MCF 10A (cell line): ENCODE measurements at regions not wholly inside any gene's neighbourhood (a gene's known extent, or its start where the extent isn't known, plus 50 kb on each side); places are given as distances from the start of the nearest gene placed in this dataset.

ENCODE experiments used
- BruUV-seq: library from RNA; stranded (reverse); fragments of 400-500 nt; replicated peaks from 2 replicates; lab custom pipeline; 2021; lab: Mats Ljungman, UMichigan
- CTCF ChIA-PET: fragments of 300-600 bp; sonication (Branson Sonifier 250); formaldehyde crosslinking; extraction: SDS; loops from one replicate; lab custom pipeline; 2021; ENCODE audit warnings: antibody characterized with exemption, inconsistent platforms; lab: Yijun Ruan, JAX
- POLR2A ChIA-PET: fragments of 300-600, 350-650 bp; sonication (Branson Sonifier 250); formaldehyde crosslinking; extraction: SDS; loops from one replicate; lab custom pipeline; 2020; ENCODE audit warnings: antibody characterized with exemption, inconsistent platforms; lab: Yijun Ruan, JAX
- DNase-seq: peaks from one replicate; pipeline ENCODE4 v3.0.0-alpha.2; 2018; ENCODE audit not compliant: unreplicated experiment
- H3K27ac Mint-ChIP-seq: one replicate; pipeline ENCODE4 v1.8.0; 2022; ENCODE audit warnings: mild to moderate bottlenecking, low read depth, mixed read lengths; ENCODE audit not compliant: unreplicated experiment
- H3K27me3 Mint-ChIP-seq: one replicate; pipeline ENCODE4 v1.8.0; 2022; ENCODE audit warnings: mixed read lengths; ENCODE audit not compliant: insufficient read depth, unreplicated experiment
- H3K36me3 Mint-ChIP-seq: one replicate; pipeline ENCODE4 v1.8.0; 2022; ENCODE audit warnings: mild to moderate bottlenecking, moderate library complexity, mixed read lengths; ENCODE audit not compliant: insufficient read depth, unreplicated experiment
- H3K4me1 Mint-ChIP-seq: one replicate; pipeline ENCODE4 v1.8.0; 2022; ENCODE audit warnings: mixed read lengths; ENCODE audit not compliant: insufficient read depth, unreplicated experiment
- H3K4me3 Mint-ChIP-seq: one replicate; pipeline ENCODE4 v1.8.0; 2022; ENCODE audit warnings: mild to moderate bottlenecking, moderate library complexity, mixed read lengths; ENCODE audit not compliant: unreplicated experiment
- H3K9me3 Mint-ChIP-seq: one replicate; pipeline ENCODE4 v1.8.0; 2022; ENCODE audit warnings: mixed read lengths; ENCODE audit not compliant: unreplicated experiment
- intact Hi-C: fragments of 100-400 bp; cut with micrococcal nuclease; formaldehyde crosslinking; loops from 2 replicates; pipeline ENCODE4 v1.14.1; 2022
- TF ChIP-seq, protein P1 (sequence below): fragments of 200-600 bp; IDR thresholded peaks from one replicate; pipeline ENCODE4 v1.8.0; 2022; ENCODE audit warnings: antibody characterized with exemption, mild to moderate bottlenecking; ENCODE audit not compliant: unreplicated experiment

DNA sequence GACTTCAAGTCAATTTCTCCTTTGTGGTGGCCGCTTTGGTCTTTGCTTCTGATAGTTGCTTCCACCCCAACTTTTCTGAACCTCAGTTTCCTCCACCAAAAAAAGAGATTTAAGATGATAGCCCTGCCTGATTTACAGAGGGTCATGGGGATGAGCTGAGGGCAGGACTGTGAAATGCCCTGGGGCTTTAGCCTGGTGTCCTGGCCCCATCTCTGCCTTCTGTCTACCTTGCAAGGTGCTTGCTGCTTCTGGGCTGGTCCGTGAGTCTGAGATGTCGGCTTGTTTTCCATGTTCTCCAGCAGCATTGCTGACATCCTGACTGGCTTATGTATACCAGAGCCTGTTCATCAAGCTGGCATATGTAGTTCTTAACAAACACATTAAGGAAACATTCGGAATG is 191.9 kb upstream of the MPHOSPH6 start:
- POLR2A ChIA-PET, result no interaction called here
- BruUV-seq, result no TSS peak
- Mint-ChIP-seq H3K9me3 (no peaks in the 10 kb centered on the region), H3K4me3 (no peak overlapping the region), H3K36me3 (no peaks in the 10 kb centered on the region), H3K27me3 (peaks cover 68% of the 10 kb centered on the region), H3K4me1 (no peaks in the 10 kb centered on the region), H3K27ac (no peak overlapping the region)
- DNase-seq, result no peak
- intact Hi-C loops, result no loop called here
- CTCF ChIA-PET, result no interaction called here
- TF ChIP-seq, protein P1, sequence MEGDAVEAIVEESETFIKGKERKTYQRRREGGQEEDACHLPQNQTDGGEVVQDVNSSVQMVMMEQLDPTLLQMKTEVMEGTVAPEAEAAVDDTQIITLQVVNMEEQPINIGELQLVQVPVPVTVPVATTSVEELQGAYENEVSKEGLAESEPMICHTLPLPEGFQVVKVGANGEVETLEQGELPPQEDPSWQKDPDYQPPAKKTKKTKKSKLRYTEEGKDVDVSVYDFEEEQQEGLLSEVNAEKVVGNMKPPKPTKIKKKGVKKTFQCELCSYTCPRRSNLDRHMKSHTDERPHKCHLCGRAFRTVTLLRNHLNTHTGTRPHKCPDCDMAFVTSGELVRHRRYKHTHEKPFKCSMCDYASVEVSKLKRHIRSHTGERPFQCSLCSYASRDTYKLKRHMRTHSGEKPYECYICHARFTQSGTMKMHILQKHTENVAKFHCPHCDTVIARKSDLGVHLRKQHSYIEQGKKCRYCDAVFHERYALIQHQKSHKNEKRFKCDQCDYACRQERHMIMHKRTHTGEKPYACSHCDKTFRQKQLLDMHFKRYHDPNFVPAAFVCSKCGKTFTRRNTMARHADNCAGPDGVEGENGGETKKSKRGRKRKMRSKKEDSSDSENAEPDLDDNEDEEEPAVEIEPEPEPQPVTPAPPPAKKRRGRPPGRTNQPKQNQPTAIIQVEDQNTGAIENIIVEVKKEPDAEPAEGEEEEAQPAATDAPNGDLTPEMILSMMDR, result no peak

DNA sequence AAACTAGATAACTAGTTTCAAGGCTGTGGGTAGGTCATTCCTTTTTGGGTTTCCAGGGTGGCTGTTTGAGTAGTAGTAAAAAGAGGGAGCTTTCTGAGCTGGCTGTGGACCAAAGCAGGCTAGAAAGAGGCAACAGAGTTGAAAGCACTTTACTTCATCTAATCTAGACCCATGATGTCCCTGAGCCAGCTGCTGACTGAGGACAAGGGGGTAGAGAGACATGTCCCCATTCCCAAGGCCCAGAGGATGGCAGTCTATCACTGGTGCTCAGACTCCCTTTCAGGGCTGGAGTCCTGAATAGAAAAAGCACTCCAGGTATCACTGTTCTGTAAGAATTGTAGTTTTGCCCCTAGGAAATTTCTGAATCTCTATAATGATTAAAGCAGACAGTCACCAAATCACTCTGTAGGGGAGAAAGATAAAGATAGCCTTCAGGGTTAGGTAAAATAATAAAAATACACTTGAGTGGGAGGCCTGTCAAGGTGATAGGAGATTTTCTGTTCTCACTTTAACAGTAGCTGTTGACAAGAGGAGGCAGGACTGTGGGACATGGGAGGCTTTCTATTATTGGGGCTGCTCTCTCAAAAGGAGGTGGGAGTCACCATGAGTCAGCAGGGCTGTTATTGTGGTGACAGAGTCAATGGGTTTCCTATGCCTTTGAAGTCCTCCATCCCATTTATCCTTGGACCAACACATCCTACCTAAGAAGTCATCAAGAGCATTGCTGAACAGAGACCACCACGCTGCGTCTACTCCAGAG is 190.2 kb upstream of the MPHOSPH6 start:
- CTCF ChIA-PET, result interaction anchor here (0.8 kb wide), 2 partner anchors 8 to 220 kb away, joined by 4 read pairs; no protein-coding TSS in a partner anchor
- POLR2A ChIA-PET, result no interaction called here
- Mint-ChIP-seq H3K36me3 (no peaks in the 10 kb centered on the region), H3K4me1 (no peaks in the 10 kb centered on the region), H3K27me3 (peaks cover 75% of the 10 kb centered on the region), H3K27ac (no peak overlapping the region), H3K9me3 (no peaks in the 10 kb centered on the region), H3K4me3 (no peak overlapping the region)
- BruUV-seq, result no TSS peak
- no peak for DNase-seq
- TF ChIP-seq, protein P1, result no peak
- intact Hi-C loops, result no loop called here

DNA sequence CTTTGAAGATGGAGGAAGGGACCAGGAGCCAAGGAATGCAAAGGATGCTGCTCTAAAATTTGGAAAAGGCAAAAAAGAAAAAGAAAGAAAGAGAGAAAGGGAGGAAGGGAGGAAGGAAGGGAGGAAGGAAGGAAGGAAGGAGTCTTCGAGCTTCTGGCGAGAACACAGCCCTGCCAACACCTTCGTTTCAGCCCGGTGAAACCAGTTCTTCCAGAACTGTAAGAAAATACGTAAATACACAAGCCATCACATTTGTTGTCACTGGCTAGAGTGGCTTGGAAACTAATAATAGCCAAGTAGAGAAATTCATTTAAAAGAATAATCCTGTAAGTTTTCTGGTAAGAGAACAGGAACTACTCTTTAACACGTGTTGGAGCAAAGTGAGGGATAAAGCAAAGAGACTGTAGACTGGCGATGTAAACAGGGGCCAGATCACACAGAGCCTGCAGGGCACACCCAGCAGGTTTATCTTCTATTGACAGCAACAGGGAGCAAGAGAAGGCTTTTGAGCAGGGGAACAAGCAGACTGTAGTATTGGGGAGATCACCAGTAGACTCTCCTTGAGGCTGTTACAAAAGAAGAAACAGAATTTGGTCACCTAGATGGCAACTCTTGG is 188.7 kb upstream of the MPHOSPH6 start:
- POLR2A ChIA-PET, result no interaction called here
- CTCF ChIA-PET, result no interaction called here
- TF ChIP-seq, protein P1, result no peak
- Mint-ChIP-seq H3K4me1 (no peaks in the 10 kb centered on the region), H3K9me3 (no peaks in the 10 kb centered on the region), H3K27ac (no peak overlapping the region), H3K4me3 (no peak overlapping the region), H3K27me3 (peaks cover 88% of the 10 kb centered on the region), H3K36me3 (no peaks in the 10 kb centered on the region)
- DNase-seq, result no peak
- intact Hi-C loops, result no loop called here
- no TSS peak for BruUV-seq

DNA sequence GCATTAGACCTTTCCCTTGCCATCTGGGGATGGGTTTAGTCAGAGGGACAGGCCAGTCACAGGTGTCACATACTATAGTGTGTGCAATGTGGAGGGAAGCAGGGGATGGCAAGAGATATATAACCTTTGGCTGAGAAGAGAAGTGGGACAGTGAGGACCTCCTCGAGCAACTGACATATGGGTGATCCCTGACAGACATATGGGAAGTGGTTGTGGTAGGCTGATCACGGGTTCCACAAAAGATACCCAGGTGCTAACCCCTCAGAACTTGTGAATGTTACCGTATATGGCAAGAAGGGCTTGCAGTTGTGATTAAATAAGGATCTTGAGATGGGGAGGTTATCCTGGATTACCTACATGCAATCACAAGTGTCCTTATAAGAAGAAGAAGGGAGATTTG is 188.1 kb upstream of the MPHOSPH6 start:
- Mint-ChIP-seq H3K9me3 (no peaks in the 10 kb centered on the region), H3K4me3 (no peak overlapping the region), H3K27ac (no peak overlapping the region), H3K4me1 (no peaks in the 10 kb centered on the region), H3K27me3 (peaks cover 93% of the 10 kb centered on the region), H3K36me3 (no peaks in the 10 kb centered on the region)
- POLR2A ChIA-PET, result no interaction called here
- intact Hi-C loops, result no loop called here
- no peak for DNase-seq
- TF ChIP-seq, protein P1, result no peak
- CTCF ChIA-PET, result no interaction called here
- no TSS peak for BruUV-seq
